Hypothalamus (tissue), 51 donors: ENCODE measurements at regions not wholly inside any gene's neighbourhood (a gene's known extent, or its start where the extent isn't known, plus 50 kb on each side); places are given as distances from the start of the nearest gene placed in this dataset.
"Not testable (repeated sequence)": the region's sequence is repeated elsewhere in the genome, so short reads cannot be mapped to it uniquely, and the experiment has no call there.

Experiments
- DNase-seq, 51 donors: peaks; one replicate each; lab custom pipeline; 2025; lab: John Stamatoyannopoulos, UW

DNA sequence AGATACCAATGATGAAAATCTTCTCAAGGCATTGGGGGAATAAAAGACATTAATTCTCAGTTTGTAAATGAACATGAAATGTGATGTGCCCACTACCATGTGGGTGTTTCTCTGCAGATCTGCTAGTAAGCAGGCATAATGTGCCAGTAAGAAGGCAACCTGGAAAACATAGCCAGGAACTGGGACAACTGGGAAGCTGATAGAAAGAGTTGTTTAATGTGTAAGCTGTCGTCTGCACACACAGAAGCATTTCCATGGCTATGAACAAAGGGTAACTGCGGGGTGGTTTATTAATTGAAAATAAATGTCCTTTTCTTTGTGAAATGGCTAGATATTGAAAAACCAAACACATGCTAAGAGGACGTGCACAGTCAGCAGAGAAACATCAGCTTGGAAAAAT is 52.0 kb downstream of the ZC3H11B start:
- DNase-seq = no peak

DNA sequence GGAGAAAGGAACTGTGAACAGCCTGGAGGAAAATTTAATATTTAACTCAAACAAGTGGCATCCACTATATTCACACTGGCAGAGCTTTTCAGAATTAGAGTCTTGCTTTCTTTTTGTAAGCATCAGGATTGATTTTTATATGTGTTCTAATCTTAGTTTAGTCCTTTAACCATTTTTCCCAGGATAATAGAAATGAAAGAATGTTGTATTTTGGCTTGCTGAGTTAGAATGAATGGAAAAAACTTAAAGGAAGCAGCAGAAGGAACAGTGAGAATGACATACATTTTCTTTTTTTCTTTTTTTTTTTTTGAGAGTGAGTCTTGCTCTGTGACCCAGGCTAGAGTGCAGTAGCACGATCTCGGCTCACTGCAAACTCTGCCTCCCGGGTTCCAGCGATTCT is 53.0 kb downstream of the ZC3H11B start:
- no peak for DNase-seq

DNA sequence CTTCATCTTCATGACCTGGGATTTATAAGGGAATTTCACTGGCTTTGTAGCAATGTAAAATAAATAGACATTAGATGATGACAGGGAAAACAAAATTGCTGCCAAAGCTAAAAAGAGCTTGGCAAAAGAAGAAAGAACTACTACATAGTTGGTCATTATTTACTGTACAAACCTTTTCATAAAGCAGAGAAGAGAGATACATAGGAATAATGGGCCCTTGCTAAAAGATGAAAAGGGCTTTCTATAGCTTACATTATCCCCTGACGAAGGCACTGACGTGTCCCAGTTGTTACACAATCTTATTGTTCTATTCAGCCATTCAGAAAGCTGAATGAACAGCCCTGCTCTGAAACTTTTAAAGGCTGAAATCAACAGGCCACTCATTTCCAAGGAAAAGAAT is 57.1 kb downstream of the ZC3H11B start:
- peak in 5 of 51 donors; percentile 1 to 39 (median 14) for DNase-seq

DNA sequence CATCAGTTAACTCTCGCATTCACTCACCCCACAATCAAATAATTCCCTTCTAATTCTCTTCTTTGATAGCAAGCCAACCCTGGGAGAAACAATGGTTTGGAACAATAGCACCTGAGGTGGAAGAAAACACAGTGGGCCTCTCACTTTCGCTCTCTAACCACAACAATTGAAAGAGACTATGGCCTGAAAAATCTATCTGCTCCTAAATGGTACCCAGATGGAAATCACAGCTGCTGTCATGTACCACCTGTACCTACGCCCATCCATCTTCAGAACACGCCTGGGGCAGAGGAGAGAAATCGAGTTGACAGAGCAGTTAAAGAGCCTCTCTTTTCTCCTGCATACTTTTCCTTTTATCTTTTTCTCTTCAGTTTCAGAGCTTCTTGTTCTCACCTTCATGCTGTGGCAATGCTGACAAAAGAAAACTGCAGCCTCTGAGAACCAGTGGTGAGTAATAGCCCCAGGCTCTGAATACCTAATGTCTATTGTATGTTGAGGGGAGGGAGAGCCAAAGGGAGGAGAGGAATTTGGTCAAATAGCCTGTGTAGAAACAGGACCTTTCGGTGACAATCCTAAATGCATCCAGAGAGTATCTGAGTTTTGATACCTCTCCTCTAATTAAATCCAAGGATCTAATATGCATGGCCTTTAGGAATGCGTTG is 57.7 kb downstream of the ZC3H11B start:
- DNase-seq = peak in 1 of 51 donors; percentile 40

DNA sequence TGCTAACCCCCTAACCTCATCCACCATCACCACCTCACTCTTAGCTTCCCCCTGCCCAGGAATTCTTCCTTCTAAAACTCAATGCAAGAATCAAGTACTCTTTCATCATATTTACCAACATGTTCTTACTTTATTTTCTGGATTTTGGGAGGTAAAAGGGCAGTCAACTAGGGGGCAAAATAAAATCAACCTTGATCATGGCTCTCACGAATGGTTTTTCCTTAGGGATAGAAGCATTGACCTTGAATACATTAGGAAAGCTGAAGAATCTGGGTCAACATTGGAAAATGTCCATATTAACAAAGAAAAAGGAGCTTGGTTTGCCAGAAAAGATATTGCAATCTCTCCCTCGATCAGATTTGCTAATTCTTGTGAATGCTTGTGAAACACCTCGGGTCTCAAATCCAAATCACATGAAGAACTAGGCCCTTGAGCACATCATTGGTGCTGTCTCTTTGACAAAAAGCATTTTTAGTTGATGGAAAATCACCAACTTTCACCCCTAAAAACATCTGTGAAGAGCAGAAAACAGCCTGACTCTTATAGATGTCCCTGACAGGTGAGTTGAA is 58.9 kb downstream of the ZC3H11B start:
- DNase-seq = no peak

DNA sequence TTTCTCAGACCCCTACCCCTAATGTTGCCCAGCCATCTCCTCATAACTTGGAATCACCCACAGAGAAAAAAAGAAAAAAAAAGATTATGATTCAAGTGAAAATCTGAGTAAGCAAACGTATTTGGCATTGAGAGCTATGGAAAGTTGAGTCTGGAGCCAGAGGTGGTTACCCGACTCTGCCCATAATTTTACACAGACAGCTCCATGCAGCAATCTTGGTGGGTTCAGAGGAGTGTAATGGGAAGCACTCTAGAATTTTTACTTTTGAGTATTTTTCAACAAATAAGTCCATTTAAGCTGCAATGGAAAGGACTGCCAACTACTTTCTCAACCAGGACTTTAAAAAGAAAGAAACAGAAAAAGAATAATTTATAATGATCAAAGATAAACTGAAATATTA is 62.7 kb downstream of the ZC3H11B start:
- no peak for DNase-seq

DNA sequence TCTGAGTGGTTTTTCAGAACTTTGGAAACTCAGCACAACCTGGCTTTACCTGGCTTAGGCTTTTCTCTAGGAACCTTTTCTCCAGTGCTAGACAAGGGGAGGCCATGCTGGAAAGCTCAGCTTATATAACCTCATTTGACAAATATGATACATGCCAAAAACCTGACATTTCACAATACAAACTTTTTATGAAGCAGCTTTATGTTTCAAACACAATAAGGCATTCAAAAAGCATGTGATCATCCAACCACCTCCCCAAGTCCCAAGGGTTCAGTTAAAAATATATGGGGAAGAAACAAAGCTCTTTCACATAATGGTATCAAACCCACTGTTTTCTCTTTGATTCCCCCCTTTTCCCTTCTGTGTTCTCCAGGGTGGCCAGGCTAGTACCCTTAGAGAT is 63.7 kb downstream of the ZC3H11B start:
- no peak for DNase-seq

DNA sequence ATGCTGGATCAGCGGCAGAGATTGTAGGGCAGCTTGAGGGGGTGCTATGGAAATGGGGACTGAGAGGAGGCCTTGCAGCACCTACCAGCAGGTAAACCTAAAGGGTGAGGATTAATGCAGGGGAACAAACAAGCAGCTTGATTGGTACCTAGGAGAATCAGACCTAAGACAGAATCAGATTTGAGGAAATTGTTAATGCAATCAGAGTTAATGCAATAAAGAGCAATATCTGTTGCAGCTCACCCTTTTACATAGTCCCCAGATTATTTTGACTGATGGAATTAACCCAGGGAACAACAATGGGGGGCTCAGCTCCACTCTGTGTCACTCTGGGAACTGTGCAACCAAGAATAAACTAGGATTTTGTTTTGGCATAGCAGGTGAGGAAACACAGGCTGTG is 64.5 kb downstream of the ZC3H11B start:
- DNase-seq = no peak

DNA sequence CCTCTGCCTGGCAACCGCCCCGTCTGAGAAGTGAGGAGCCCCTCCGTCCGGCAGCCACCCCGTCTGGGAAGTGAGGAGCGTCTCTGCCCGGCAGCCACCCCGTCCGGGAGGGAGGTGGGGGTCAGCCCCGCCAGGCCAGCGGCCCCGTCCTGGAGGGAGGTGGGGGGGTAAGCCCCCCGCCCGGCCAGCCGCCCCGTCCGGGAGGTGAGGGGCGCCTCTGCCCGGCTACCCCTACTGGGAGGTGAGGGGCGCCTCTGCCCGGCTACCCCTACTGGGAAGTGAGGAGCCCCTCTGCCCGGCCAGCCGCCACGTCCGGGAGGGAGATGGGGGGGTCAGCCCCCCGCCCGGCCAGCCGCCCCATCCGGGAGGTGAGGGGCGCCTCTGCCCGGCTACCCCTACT is 67.1 kb downstream of the ZC3H11B start:
- DNase-seq = not testable (repeated sequence)

DNA sequence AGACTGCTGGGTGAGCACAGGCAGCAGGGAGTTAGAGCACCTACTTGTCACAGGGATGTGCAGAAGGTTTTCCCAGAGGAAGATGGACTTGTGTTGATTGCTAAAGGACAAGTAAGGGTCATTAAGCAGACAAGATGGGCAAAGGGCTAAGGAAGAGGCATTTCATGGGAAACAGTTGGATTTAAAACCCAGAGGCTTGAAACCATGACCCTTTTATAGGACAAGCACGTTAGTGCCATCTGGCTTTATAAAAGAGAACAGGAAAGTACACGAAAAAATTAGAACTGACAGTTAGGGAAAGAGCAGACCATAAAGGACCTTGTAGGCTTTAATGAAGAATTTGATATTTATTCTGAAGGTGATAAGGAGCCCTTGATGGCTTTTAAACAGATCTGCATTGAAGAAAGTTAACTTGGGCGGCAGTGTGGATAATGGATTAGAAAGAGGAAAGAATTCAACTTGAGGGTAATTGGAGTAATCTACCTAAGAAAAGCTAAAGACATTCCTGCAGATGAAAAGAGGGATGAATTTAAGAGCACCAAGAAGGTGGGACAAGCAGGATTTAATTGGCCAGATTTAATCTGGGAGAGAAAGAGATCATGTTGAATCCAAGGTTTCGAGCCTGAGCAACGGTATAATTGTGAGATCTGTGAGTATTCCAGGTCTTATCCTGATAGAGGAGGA is 68.6 kb downstream of the ZC3H11B start:
- DNase-seq = no peak

DNA sequence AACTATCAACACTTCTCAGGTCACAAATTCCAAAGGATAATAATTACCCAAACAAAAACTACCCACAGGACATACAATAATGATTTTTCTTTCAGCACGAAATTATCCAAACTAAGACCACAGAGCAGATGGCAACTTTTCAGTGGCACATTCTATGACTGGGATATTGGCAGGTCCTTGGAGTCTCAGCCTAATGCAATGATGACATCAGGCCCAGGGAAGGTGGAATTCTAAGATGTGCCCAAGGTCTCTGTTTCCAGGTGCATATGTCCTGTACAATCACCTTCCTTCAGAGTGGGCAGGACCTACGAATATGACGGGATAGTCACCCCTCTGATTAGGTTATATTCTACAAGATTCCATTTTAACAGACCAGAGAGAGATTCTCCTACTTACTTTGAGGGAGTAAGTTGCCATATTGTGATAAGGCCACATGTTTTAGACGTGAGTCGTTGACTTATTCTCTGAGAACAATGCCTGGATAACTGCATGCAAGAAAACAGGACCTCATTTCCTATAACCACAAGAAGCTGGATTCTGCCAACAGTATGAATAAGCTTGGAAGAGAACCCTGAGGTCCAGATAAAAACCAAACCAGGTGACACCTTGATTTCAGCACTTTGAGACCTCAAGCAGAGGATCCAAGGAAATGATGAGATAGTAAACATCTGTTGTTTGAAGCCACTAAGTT is 69.9 kb downstream of the ZC3H11B start:
- DNase-seq = no peak

DNA sequence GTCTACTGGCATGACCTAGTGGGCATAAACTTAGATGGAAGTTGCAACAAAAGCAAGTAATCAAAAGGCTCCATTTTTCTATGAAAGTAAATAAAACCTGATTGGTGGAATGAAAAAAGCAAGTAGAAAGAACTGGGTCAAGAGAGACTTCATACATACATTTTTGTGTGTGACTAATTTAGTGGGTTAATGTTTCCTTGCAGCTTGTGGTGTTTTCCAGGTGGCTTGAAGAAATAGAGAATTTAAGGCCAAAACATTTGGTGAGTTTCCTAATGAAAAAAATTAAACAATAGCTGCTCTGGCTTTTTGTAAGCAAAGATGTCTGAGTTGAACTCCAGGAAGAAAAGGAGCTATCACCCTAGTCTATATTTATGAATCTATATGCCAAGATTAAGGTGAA is 71.0 kb downstream of the ZC3H11B start:
- no peak for DNase-seq

DNA sequence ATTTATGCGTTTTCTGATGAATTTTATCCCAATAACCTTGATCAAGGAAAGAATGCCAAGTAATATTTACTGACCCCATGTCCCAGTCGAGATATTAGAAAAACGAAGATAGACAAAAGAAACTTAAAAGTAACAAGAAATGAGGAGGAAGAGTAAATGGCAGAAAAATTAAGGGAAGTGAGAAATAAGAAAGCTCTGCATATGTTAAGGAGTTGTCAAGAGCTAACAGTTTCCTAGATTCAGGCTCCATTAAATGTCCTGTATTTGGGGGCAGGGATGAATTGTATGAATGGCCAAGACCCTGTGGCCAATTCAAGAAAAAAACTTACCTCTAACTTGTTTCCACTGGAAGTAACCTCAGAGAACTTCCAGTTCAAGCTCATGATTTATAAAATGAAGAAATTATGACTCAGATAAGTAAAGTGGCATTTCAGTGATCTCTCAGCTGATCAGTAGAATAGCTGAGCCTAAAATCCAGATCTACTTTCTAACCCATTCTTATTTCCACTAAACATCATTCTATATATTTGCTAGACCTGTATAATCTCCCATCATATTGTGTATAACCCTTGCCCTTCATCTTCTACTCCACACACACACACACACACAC is 73.2 kb downstream of the ZC3H11B start:
- DNase-seq = no peak

DNA sequence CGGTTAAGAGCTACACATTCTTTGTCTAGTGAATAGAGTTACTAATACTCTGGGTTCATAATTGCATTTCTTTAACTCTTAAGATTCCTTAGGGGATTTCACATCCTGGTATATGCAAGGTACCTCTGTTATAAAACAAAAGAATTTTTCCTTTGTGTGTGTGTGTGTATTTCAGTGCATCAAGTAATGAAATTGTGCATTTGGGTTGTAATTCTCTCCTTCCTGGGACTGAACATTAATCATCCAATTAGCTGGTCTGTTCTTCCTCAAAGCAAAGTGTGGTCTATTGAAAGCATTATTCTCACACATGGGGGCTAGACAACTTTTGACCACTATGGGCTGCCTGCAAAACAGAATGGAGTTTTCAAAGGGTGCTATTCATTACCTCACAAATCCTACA is 74.0 kb downstream of the ZC3H11B start:
- no peak for DNase-seq

DNA sequence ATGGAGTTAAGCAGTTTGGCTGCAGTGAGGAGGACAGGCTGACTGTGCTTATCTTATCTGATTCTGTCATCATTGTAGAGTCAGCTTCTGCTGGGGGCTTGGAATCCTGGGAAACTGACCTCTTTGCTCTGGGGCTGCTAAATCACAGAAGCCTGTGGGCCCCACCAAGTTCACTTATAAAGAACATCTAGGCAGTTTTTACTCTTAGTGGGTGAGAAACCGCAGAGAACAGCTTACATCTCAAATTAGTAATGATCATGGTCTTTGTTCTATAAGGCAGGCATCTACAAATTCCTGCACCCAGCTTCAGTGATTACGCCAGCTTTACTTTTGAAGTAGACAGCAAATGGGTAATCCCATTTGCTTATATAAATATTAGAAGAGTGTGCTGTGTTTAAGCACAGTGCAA is 75.7 kb downstream of the ZC3H11B start:
- DNase-seq = no peak

DNA sequence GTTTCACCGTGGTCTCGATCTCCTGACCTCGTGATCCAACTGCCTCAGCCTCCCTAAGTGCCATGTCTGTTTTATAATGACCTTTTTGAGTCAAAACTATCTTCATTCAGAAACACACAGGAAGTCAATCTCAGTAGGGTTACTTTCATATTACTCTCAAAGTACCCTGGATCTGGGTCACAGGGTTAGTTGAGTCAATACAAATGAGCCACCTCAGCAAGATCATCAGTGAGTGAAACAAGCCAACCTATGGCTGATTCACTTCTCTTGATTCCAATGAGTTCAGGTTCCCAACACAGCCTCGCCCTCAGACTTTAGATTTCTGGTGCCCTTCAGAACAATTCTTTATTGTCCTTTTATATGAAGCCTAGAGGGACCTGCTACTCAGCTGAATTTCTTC is 76.9 kb downstream of the ZC3H11B start:
- DNase-seq = no peak

DNA sequence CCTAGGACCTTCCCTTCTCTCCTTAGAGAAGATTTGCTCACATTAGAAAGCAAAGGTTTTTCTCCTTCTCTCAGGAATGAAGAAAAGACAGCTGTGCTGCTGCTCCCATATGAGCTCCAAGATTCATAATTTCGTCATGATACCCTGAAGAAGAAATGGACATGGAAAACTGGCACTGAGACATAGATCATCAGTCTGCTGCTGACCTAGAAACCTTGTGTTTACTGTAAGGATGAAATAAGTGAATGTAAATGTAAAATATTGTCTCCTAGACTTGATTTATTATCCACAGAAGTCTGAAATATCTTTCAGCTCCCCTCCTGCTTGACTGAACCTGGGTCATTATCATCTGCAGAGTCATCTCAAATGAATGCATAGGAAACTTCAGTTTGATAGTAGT is 77.9 kb downstream of the ZC3H11B start:
- DNase-seq = no peak

DNA sequence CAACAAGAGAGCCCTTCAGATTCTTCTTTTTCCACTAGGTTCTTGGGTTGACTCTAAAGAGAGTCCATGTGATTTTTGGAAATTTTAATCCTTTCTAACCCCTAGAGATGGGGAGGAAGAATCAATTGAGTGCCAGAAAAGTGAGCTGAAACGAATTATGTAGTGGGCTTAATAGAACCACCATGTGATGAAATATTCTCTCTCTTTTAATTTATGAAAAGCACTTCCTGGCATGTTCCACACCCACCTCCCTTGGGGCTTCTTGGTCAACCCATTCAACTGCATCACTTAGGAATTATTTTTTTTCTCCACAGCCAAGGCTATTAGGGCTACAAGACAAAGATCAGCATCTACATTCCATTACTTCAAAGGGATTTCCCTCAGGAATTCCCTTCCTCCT is 79.6 kb downstream of the ZC3H11B start:
- no peak for DNase-seq

DNA sequence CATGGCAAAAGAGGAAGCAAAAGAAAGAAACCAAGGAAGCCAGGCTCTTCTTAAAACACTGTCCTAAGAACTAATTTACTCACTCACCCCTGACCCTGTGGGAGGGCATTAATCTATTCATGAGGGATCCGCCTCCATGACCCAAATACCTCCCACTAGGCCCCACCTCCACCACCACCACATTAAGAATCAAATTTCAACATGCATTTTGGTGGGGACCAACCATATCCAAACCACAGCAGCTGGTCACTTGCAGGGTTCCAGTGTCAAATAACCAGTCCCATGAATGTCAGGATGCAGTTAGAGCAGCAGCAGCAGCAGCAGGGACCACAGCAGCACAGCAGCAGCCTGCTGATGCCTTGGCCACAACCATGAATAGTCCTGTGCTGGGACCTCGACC is 83.8 kb downstream of the ZC3H11B start:
- no peak for DNase-seq

DNA sequence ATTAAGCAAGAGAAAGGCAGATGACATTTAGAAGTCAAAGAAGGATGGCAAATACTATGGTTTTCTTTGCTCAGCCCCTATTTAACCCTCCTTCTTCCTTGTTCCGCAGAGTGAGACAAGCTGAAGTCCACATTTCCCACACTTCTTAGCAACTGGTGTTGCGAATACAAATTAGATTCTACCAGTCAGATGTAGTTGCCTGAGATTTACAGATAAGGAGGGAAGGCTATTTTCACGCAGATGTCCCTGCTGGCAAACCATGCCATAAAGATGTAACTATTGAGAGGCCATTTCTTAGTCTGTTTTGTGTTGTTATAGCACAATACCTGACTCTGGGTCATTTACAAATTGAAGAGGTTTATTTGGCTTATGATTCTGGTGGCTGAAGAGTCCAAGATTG is 84.3 kb downstream of the ZC3H11B start:
- no peak for DNase-seq

DNA sequence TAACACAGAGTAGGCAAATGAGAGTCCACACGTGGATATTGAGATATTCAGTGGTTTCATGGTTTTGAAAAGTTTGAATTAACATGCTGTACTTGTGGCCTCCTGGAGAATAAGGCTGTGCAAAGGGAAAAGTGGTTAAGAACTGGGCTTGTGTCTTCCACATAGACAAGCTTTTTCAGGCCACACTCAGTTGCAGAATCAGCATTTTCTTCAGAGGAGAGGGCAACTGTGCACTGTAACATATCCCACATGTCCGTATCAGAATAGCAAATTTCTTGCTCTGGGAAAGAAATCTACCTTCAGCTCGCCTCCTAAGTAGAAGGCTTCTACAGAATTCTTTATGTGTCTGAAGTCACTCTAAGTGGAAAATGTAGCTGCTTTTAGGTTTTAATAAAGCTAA is 84.9 kb downstream of the ZC3H11B start:
- DNase-seq = no peak
